ENCODE measurements at regions not wholly inside any gene's neighbourhood (a gene's known extent, or its start where the extent isn't known, plus 50 kb on each side); places are given as distances from the start of the nearest gene placed in this dataset.

DNA sequence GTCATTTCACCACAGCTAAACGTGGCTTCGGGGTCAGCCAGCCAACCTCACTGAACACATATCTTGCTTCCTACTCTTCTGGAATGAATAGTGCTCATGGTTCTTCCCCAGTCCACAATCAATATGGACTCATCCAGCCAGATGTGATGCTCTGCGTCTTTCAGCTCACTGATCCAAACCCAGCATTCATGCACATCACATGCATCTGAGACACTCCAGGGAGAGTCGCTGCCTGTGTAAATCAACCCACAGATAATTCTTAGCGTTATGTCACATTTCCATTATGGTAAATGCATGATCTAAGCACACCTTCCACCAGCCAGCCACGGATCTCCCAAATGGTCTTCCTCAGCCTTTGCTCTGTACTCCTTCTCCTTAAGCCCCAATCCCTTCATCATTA, 306.7 kb upstream of the CHAC2 start:
- TF ChIP-seq, protein P1, sequence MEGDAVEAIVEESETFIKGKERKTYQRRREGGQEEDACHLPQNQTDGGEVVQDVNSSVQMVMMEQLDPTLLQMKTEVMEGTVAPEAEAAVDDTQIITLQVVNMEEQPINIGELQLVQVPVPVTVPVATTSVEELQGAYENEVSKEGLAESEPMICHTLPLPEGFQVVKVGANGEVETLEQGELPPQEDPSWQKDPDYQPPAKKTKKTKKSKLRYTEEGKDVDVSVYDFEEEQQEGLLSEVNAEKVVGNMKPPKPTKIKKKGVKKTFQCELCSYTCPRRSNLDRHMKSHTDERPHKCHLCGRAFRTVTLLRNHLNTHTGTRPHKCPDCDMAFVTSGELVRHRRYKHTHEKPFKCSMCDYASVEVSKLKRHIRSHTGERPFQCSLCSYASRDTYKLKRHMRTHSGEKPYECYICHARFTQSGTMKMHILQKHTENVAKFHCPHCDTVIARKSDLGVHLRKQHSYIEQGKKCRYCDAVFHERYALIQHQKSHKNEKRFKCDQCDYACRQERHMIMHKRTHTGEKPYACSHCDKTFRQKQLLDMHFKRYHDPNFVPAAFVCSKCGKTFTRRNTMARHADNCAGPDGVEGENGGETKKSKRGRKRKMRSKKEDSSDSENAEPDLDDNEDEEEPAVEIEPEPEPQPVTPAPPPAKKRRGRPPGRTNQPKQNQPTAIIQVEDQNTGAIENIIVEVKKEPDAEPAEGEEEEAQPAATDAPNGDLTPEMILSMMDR (IDR thresholded peaks at IDR 0.05; ENCODE audit: low read length): no peak
- no peak for TF ChIP-seq EZH2 (optimal IDR thresholded peaks at IDR 0.05; ENCODE audit: low read depth, low read length)
